HFFc6 (cell line): ENCODE measurements at regions not wholly inside any gene's neighbourhood (a gene's known extent, or its start where the extent isn't known, plus 50 kb on each side); places are given as distances from the start of the nearest gene placed in this dataset.

Source experiments
- DNase-seq: peaks from one replicate; pipeline ENCODE4 v3.0.0-alpha.2; 2018
- H3K27ac Mint-ChIP-seq: 2 replicates; pipeline ENCODE4 v1.8.0; 2020; ENCODE audit warnings: mild to moderate bottlenecking, mixed read lengths
- H3K27me3 Mint-ChIP-seq: 2 replicates; pipeline ENCODE4 v1.8.0; 2021; ENCODE audit warnings: mild to moderate bottlenecking, moderate library complexity, mixed read lengths; ENCODE audit not compliant: insufficient read depth
- H3K36me3 Mint-ChIP-seq: 2 replicates; pipeline ENCODE4 v1.8.0; 2021; ENCODE audit warnings: low read depth, mixed read lengths
- H3K4me1 Mint-ChIP-seq: 2 replicates; pipeline ENCODE4 v1.8.0; 2020; ENCODE audit warnings: low read depth, mixed read lengths
- H3K4me3 Mint-ChIP-seq: 2 replicates; pipeline ENCODE4 v1.8.0; 2020; ENCODE audit warnings: mild to moderate bottlenecking, moderate library complexity, mixed read lengths
- H3K9me3 Mint-ChIP-seq: 2 replicates; pipeline ENCODE4 v1.8.0; 2020; ENCODE audit warnings: mild to moderate bottlenecking, mixed read lengths
- CTCF ChIP-seq: fragments of 200-600 bp; sonication (generic); IDR thresholded peaks from 2 replicates; pipeline ENCODE4 v1.5.0; 2021; ENCODE audit warnings: antibody characterized with exemption, mild to moderate bottlenecking

DNA sequence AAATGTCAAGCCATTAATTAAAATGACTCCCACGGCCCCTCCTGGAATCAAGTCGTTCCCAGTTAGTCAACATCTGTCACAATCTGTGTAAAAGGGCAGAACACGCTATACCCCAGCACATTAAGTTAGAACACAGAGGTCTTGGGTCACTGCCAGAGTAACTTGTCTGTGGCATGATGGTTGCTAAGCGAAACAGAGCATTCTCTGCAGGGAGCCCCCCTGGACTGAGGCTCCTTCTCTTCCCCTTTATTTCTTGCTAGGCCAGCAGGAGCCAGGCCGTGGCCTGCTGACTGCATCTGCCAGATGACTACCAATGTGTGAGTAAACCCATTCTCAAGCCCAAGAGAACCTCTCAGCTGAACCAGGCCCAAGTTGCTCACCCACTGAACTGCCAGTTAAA lies 51.9 kb upstream of the ZBED3 start:
- Mint-ChIP-seq H3K27me3 (peaks cover 35% of the 10 kb centered on the region), H3K4me1 (peaks cover 9% of the 10 kb centered on the region), H3K36me3 (no peaks in the 10 kb centered on the region), H3K9me3 (no peaks in the 10 kb centered on the region), H3K4me3 (no peak overlapping the region), H3K27ac (no peak overlapping the region)
- DNase-seq = peak; percentile 4
- no peak for TF ChIP-seq CTCF
